SJSA1 (cell line): ENCODE measurements at regions not wholly inside any gene's neighbourhood (a gene's known extent, or its start where the extent isn't known, plus 50 kb on each side); places are given as distances from the start of the nearest gene placed in this dataset.
"Not testable (repeated sequence)": the region's sequence is repeated elsewhere in the genome, so short reads cannot be mapped to it uniquely, and the experiment has no call there.

Source experiments
- DNase-seq, 2 experiments: peaks; one replicate each; pipeline ENCODE4 v3.0.0-alpha.2; 2015 to 2020; ENCODE audit warnings: low spot score in 2 of 2, low read depth in 1 of 2
- H3K27ac ChIP-seq: fragments of 250-450 bp; sonication (Bioruptor Pico); 2 replicates; pipeline ENCODE4 v1.5.1; 2020; ENCODE audit warnings: mild to moderate bottlenecking, moderate library complexity
- H3K27me3 ChIP-seq: fragments of 250-450 bp; sonication (Bioruptor Pico); replicated peaks from 2 replicates; pipeline ENCODE4 v1.5.1; 2020; ENCODE audit warnings: mild to moderate bottlenecking, moderate library complexity
- H3K36me3 ChIP-seq: fragments of 250-450 bp; sonication (Bioruptor Pico); 2 replicates; pipeline ENCODE4 v1.5.1; 2020; ENCODE audit warnings: mild to moderate bottlenecking
- H3K4me1 ChIP-seq: fragments of 250-450 bp; sonication (Bioruptor Pico); replicated peaks from 2 replicates; pipeline ENCODE4 v1.6.1; 2021; ENCODE audit warnings: mild to moderate bottlenecking
- H3K4me3 ChIP-seq: fragments of 250-450 bp; sonication (Bioruptor Pico); 2 replicates; pipeline ENCODE4 v1.5.1; 2020; ENCODE audit warnings: mild to moderate bottlenecking
- H3K9me3 ChIP-seq: fragments of 250-450 bp; sonication (Bioruptor Pico); replicated peaks from 2 replicates; pipeline ENCODE4 v1.5.1; 2020; ENCODE audit warnings: mild to moderate bottlenecking

- H3K9me3 ChIP-seq, DNase-seq, H3K27me3 ChIP-seq, H3K36me3 ChIP-seq, H3K4me3 ChIP-seq, H3K27ac ChIP-seq, H3K4me1 ChIP-seq: not testable (repeated sequence)
Measured at GRCh38 chr22:22296047-22296446, 51.5 kb downstream of the VPREB1 start.

- peak overlapping the region; percentile 96 for H3K4me3 ChIP-seq
- not testable (repeated sequence) for H3K27me3 ChIP-seq, H3K4me1 ChIP-seq, H3K36me3 ChIP-seq, H3K27ac ChIP-seq, H3K9me3 ChIP-seq
- peak in 1 of 2 experiments; percentile 55 for DNase-seq
Measured at GRCh38 chr22:22297159-22297793, 52.7 kb downstream of the VPREB1 start.

- peak; percentile 56 to 75 for DNase-seq
- H3K36me3 ChIP-seq, H3K4me1 ChIP-seq, H3K9me3 ChIP-seq, H3K27me3 ChIP-seq: not testable (repeated sequence)
- H3K4me3 ChIP-seq = peak overlapping the region; percentile 96
- peak overlapping the region; percentile 71 for H3K27ac ChIP-seq
Measured at GRCh38 chr22:22297794-22298653, 53.4 kb downstream of the VPREB1 start.

- Histone ChIP-seq H3K4me3 (peak overlapping the region; percentile 96), H3K27ac (peak overlapping the region; percentile 71; the same call in 1 of the 2 replicates)
- H3K9me3 ChIP-seq, H3K36me3 ChIP-seq, H3K4me1 ChIP-seq, H3K27me3 ChIP-seq, DNase-seq: not testable (repeated sequence)
Measured at GRCh38 chr22:22298654-22299009, 54.0 kb downstream of the VPREB1 start.

GRCh38 chr22:22300511-22300910, 55.9 kb downstream of the VPREB1 start:
- not testable (repeated sequence) for H3K4me3 ChIP-seq, H3K27ac ChIP-seq, H3K27me3 ChIP-seq, H3K9me3 ChIP-seq, DNase-seq, H3K4me1 ChIP-seq, H3K36me3 ChIP-seq

GRCh38 chr22:22300946-22301345, 56.4 kb downstream of the VPREB1 start:
- not testable (repeated sequence) for H3K36me3 ChIP-seq, H3K9me3 ChIP-seq

GRCh38 chr22:22316589-22316988, 72.0 kb downstream of the VPREB1 start:
- peaks cover 31% of the 10 kb centered on the region for H3K36me3 ChIP-seq
- no peaks in the 10 kb centered on the region for H3K9me3 ChIP-seq
- no peak overlapping the region for H3K27ac ChIP-seq
- no peaks in the 10 kb centered on the region for H3K27me3 ChIP-seq
- no peaks in the 10 kb centered on the region for H3K4me1 ChIP-seq
- DNase-seq = no peak
- H3K4me3 ChIP-seq = no peak overlapping the region

More at GRCh38 chr22:22300946-22301345, 56.4 kb downstream of the VPREB1 start:
- H3K27ac ChIP-seq, H3K4me3 ChIP-seq, DNase-seq, H3K4me1 ChIP-seq, H3K27me3 ChIP-seq: not testable (repeated sequence)

GRCh38 chr22:22318723-22319465, 74.3 kb downstream of the VPREB1 start:
- Histone ChIP-seq H3K4me3 (no peak overlapping the region), H3K4me1 (no peaks in the 10 kb centered on the region), H3K36me3 (peaks cover 34% of the 10 kb centered on the region), H3K27ac (no peak overlapping the region), H3K9me3 (no peaks in the 10 kb centered on the region), H3K27me3 (no peaks in the 10 kb centered on the region)
- DNase-seq = no peak

- peak; percentile 35 to 72 for DNase-seq
- H3K4me1 ChIP-seq, H3K9me3 ChIP-seq, H3K4me3 ChIP-seq, H3K27me3 ChIP-seq, H3K27ac ChIP-seq: not testable (repeated sequence)
- H3K36me3 ChIP-seq = peaks cover 19% of the 10 kb centered on the region
Measured at GRCh38 chr22:22321743-22322611, 77.4 kb downstream of the VPREB1 start.

GRCh38 chr22:22322792-22323191, 78.2 kb downstream of the VPREB1 start:
- Histone ChIP-seq H3K27me3 (peaks cover 1% of the 10 kb centered on the region; the same call in 1 of the 2 replicates), H3K27ac (no peak overlapping the region), H3K9me3 (no peaks in the 10 kb centered on the region), H3K4me3 (no peak overlapping the region), H3K36me3 (peaks cover 16% of the 10 kb centered on the region), H3K4me1 (no peaks in the 10 kb centered on the region)
- DNase-seq = no peak

- H3K36me3 ChIP-seq = no peaks in the 10 kb centered on the region
- H3K27ac ChIP-seq = no peak overlapping the region
- peaks cover 18% of the 10 kb centered on the region; the same call in 1 of the 2 replicates for H3K27me3 ChIP-seq
- H3K9me3 ChIP-seq = 0 out of 2 replicates have a peak, but pooled peaks cover 4% of the 10 kb centered on the region
- no peaks in the 10 kb centered on the region for H3K4me1 ChIP-seq
- DNase-seq = no peak
- no peak overlapping the region for H3K4me3 ChIP-seq
Measured at GRCh38 chr22:22327723-22328122, 83.1 kb downstream of the VPREB1 start.

- no peaks in the 10 kb centered on the region for H3K36me3 ChIP-seq
- no peak for DNase-seq
- H3K27me3 ChIP-seq = peaks cover 18% of the 10 kb centered on the region; the same call in 1 of the 2 replicates
- H3K4me3 ChIP-seq = no peak overlapping the region
- no peak overlapping the region for H3K27ac ChIP-seq
- H3K9me3 ChIP-seq = 0 out of 2 replicates have a peak, but pooled peaks cover 4% of the 10 kb centered on the region
- no peaks in the 10 kb centered on the region for H3K4me1 ChIP-seq
Measured at GRCh38 chr22:22329792-22330191, 85.2 kb downstream of the VPREB1 start.

GRCh38 chr22:22335640-22336039, 91.1 kb downstream of the VPREB1 start:
- H3K27me3 ChIP-seq = peaks cover 14% of the 10 kb centered on the region
- H3K4me3 ChIP-seq, H3K9me3 ChIP-seq, H3K4me1 ChIP-seq, H3K27ac ChIP-seq, DNase-seq, H3K36me3 ChIP-seq: not testable (repeated sequence)
